GM19035 (cell line): ENCODE measurements at regions not wholly inside any gene's neighbourhood (a gene's known extent, or its start where the extent isn't known, plus 50 kb on each side); places are given as distances from the start of the nearest gene placed in this dataset.

Experiments used
- ATAC-seq: cut with Tn5 transposase; IDR thresholded peaks from one replicate; pipeline ENCODE4 v1.9.1; 2021; ENCODE audit not compliant: unreplicated experiment

- no peak for ATAC-seq
Observed at GRCh38 chr12:108066583-108067577, 62.2 kb upstream of the WSCD2 start.

GRCh38 chr12:108069651-108070165 lies 59.4 kb upstream of the WSCD2 start:
- no peak for ATAC-seq

- ATAC-seq: no peak
Observed at GRCh38 chr12:108075561-108075960, 53.5 kb upstream of the WSCD2 start.

GRCh38 chr12:108076556-108076955 lies 52.5 kb upstream of the WSCD2 start:
- no peak for ATAC-seq

- no peak for ATAC-seq
Observed at GRCh38 chr12:108078428-108078827, 50.7 kb upstream of the WSCD2 start.
